Pancreas (tissue), 10 donors: ENCODE measurements at regions not wholly inside any gene's neighbourhood (a gene's known extent, or its start where the extent isn't known, plus 50 kb on each side); places are given as distances from the start of the nearest gene placed in this dataset.

Experiments
- ATAC-seq, 4 donors: fragments of 200-7000 bp; cut with Tn5 transposase; one replicate each; pipeline versions ENCODE4 v1.8.0 to v1.9.1; 2020; ENCODE audit warnings: mild to moderate bottlenecking in 4 of 4, moderate library complexity in 4 of 4
- DNase-seq, 6 donors: peaks; one replicate each; pipeline ENCODE4 v3.0.0-alpha.2; 2020
- FAIRE-seq: peaks from 2 replicates; lab custom pipeline; 2012; peaks lifted over from hg19 to GRCh38; lab: Jason Lieb, UNC
- H3K27ac ChIP-seq, 4 donors: fragments of 200-600 bp; sonication (generic); 1 replicate in 3 of 4; 2 replicates in 1 of 4; pipeline versions ENCODE4 v1.5.0 to v1.8.0; 2020
- H3K27me3 ChIP-seq, 4 donors: fragments of 200-600 bp; one replicate each; pipeline ENCODE4 v1.8.0; 2021
- H3K36me3 ChIP-seq, 3 donors: fragments of 200-600 bp; sonication (generic) in 1 of 3; one replicate each; pipeline versions ENCODE4 v1.5.0 to v1.8.0; 2020 to 2021
- H3K4me1 ChIP-seq, 3 donors: fragments of 200-600 bp; one replicate each; pipeline ENCODE4 v1.8.0; 2021
- H3K4me3 ChIP-seq, 4 donors: fragments of 200-600 bp; sonication (generic) in 2 of 4; one replicate each; pipeline versions ENCODE4 v1.5.0 to v1.8.0; 2020 to 2021
- H3K9me3 ChIP-seq, 4 donors: fragments of 200-600 bp; one replicate each; pipeline ENCODE4 v1.8.0; 2021
- CTCF ChIP-seq, 4 donors: fragments of 200-600 bp; sonication (generic) in 3 of 4; IDR thresholded peaks; one replicate each; pipeline versions ENCODE4 v1.5.0 to v1.8.0; 2021; ENCODE audit warnings: antibody characterized with exemption in 4 of 4
- WGBS, 2 donors: extraction: QIAGEN DNeasy Blood & Tissue Kit; methylation state at CpG; one replicate each; pipeline ENCODE4 v1.1.7; 2013; 5-methylcytosine and 5-hydroxymethylcytosine counted together
- intact Hi-C, 3 donors: fragments of 100-400 bp; cut with DNase I; formaldehyde crosslinking; loops; one replicate each; pipeline versions ENCODE4 v1.11.1 to v1.14.2; 2022
- donor health status: healthy with polysubstance abuse.
- donor health status: DM: no; HTN: no; CAD: no; lungs with moderate emphysema.
- donor health status: DM: no; HTN: no; CAD: no.
- donor health status: control.
- donor health status: control.
- donor health status: Bipolar disorder and iron deficiency.
- donor health status: DM: yes; HTN: yes; CAD: no.
- donor health status: DM: no; HTN: no; CAD: no.
- donor health status: DM: no; HTN: no; CAD: no.
- donor health status: DM: yes; HTN: yes; CAD: no.

- H3K27me3 ChIP-seq, result no peaks in the 10 kb centered on the region
- no peaks in the 10 kb centered on the region for H3K9me3 ChIP-seq
- 52 to 62% methylated on average over 4 of the region's 4 CpGs for WGBS, 2 donors
- FAIRE-seq, result no peak
- DNase-seq, result no peak
- H3K36me3 ChIP-seq, result no peaks in the 10 kb centered on the region
- intact Hi-C loops, result no loop called here
- no peak overlapping the region for H3K27ac ChIP-seq
- no peak for TF ChIP-seq CTCF (IDR thresholded peaks at IDR 0.05)
- no peak for ATAC-seq
- no peak overlapping the region for H3K4me3 ChIP-seq
- H3K4me1 ChIP-seq, result no peaks in the 10 kb centered on the region
Observed at GRCh38 chr2:215775106-215775505, 238.2 kb downstream of the MREG start.

- FAIRE-seq, result no peak
- 65 to 76% methylated on average over 2 of the region's 2 CpGs for WGBS, 2 donors
- no peak for DNase-seq
- no peaks in the 10 kb centered on the region for H3K36me3 ChIP-seq
- no peak for TF ChIP-seq CTCF (IDR thresholded peaks at IDR 0.05)
- intact Hi-C loops, result no loop called here
- ATAC-seq, result peak in 1 of 4 donors; percentile 23
- no peak overlapping the region for H3K4me3 ChIP-seq
- H3K27me3 ChIP-seq, result no peaks in the 10 kb centered on the region
- no peak overlapping the region for H3K27ac ChIP-seq
- H3K4me1 ChIP-seq, result no peaks in the 10 kb centered on the region
- no peaks in the 10 kb centered on the region for H3K9me3 ChIP-seq
Observed at GRCh38 chr2:215773728-215774127, 239.6 kb downstream of the MREG start.

- intact Hi-C loops, result no loop called here
- Histone ChIP-seq H3K9me3 (no peaks in the 10 kb centered on the region), H3K27me3 (no peaks in the 10 kb centered on the region), H3K4me1 (no peaks in the 10 kb centered on the region), H3K4me3 (no peak overlapping the region), H3K36me3 (no peaks in the 10 kb centered on the region), H3K27ac (no peak overlapping the region)
- ATAC-seq, result no peak
- no peak for FAIRE-seq
- TF ChIP-seq CTCF (IDR thresholded peaks at IDR 0.05), result no peak
- no peak for DNase-seq
- WGBS, 2 donors, result 58 to 72% methylated on average over 5 of the region's 5 CpGs
Observed at GRCh38 chr2:215772634-215773563, 240.5 kb downstream of the MREG start.

- Histone ChIP-seq H3K4me3 (no peak overlapping the region), H3K27me3 (no peaks in the 10 kb centered on the region), H3K36me3 (no peaks in the 10 kb centered on the region), H3K9me3 (no peaks in the 10 kb centered on the region), H3K4me1 (no peaks in the 10 kb centered on the region), H3K27ac (no peak overlapping the region)
- 6 to 11% methylated on average over 1 of the region's 1 CpG for WGBS, 2 donors
- ATAC-seq, result no peak
- TF ChIP-seq CTCF (IDR thresholded peaks at IDR 0.05), result no peak
- intact Hi-C loops, result no loop called here
- peak; percentile 60 for FAIRE-seq
- no peak for DNase-seq
Observed at GRCh38 chr2:215772003-215772402, 241.3 kb downstream of the MREG start.

- no peak for DNase-seq
- no peak for TF ChIP-seq CTCF (IDR thresholded peaks at IDR 0.05)
- Histone ChIP-seq H3K27ac (no peak overlapping the region), H3K36me3 (no peaks in the 10 kb centered on the region), H3K27me3 (no peaks in the 10 kb centered on the region), H3K4me3 (no peak overlapping the region), H3K9me3 (no peaks in the 10 kb centered on the region), H3K4me1 (no peaks in the 10 kb centered on the region)
- WGBS, 2 donors, result 87 to 90% methylated on average over 2 of the region's 2 CpGs
- no peak for FAIRE-seq
- intact Hi-C loops, result no loop called here
- no peak for ATAC-seq
Observed at GRCh38 chr2:215771241-215771640, 242.1 kb downstream of the MREG start.
